Ramos (cell line): ENCODE measurements at regions not wholly inside any gene's neighbourhood (a gene's known extent, or its start where the extent isn't known, plus 50 kb on each side); places are given as distances from the start of the nearest gene placed in this dataset.

ENCODE experiments used
- in situ Hi-C: fragments of 300-500 bp; cut with MboI; formaldehyde crosslinking; loops from one replicate; pipeline ENCODE4 v1.14.3; 2022; ENCODE audit warnings: low sequenced_read_pairs; ENCODE audit not compliant: unreplicated experiment

DNA sequence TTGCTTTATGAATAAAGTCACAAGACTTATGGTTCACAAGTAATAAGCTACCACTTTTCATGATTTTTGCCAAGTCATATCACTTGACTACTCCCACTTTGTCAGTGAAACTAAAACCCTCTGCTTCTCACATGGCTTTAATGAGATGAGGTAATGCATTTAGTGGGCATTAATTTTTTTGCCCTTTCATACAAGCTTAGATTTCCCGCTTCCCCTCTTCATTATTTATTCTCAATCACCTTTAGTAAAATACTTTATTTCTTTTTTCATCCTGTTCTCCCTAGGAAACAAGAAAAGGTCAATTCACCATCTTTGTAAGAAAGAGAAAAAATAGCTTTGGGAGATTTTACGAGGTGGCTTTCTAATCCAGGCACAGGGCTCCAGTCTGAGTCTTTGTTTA lies 109.6 kb upstream of the STARD3NL start:
- in situ Hi-C loops: no loop called here

- in situ Hi-C loops: no loop called here
Observed at GRCh38 chr7:38069052-38069451, 109.0 kb upstream of the STARD3NL start.

DNA sequence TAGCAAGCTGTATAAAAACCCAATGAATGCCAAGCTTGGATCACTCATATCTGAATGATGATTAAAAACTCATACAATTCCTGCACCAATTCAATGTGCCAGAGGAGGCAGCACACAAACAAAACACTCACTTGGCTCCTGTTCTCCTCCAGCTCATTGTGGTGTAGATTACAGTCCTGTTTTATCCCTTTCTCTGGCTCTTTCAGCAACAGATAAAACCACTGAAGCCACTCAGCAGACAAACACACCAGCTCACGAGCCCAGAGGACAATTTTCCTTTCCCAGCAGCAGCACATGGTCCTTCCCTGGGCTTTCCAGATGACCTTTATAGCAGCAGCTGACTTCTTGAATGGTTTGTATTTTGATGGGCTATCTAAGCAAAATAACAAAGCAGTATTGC lies 107.3 kb upstream of the STARD3NL start:
- in situ Hi-C loops: no loop called here

DNA sequence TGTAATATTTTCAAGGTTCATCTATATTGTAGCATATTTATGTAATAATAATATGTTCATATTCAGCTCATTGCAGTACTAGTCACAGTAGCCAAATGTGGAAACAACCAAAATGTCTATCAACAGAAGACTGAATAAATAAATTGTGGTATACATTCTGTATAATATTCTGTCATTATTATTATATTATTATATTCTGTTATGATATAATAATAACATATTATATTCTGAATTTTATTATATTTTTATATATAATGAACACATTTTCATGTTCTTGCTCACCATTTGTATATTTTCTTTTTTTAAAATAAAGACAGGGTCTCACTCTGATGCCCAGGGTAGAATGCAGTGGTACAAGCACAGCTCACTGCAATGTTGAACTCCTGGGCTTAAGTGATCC lies 91.2 kb upstream of the STARD3NL start:
- in situ Hi-C loops: no loop called here

DNA sequence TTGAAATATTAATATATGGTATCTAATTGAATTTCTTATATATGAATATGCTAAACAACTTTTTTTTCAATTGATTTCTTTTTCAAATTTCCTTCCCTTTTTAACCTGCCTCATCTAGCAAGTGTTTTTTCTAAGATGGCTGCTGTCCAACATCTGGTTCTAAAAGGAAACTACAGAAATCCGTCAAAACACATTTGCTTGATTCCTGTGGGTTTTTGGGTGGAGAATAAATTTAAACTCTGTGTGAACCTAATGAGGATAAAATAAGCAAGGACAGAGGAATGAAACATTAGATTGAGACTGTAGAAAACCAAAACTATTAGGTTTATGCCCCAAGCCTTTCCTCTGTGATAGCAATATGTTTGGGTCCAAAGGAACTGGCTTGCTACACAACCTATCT lies 75.5 kb upstream of the STARD3NL start:
- in situ Hi-C loops: loop anchor here (25.0 kb wide), 1 partner anchor 235 kb away; no protein-coding TSS in a partner anchor

- in situ Hi-C loops: loop anchor here (5.0 to 25.0 kb wide), 2 partner anchors 116 to 231 kb away; no protein-coding TSS in a partner anchor
Observed at GRCh38 chr7:38105874-38106483, 72.1 kb upstream of the STARD3NL start.

- in situ Hi-C loops: loop anchor here (5.0 to 25.0 kb wide), 2 partner anchors 115 to 230 kb away; no protein-coding TSS in a partner anchor
Observed at GRCh38 chr7:38107486-38107893, 70.6 kb upstream of the STARD3NL start.

GRCh38 chr7:38112075-38112474 lies 66.0 kb upstream of the STARD3NL start:
- in situ Hi-C loops: loop anchor here (25.0 kb wide), 1 partner anchor 225 kb away; no protein-coding TSS in a partner anchor

GRCh38 chr7:38120076-38120475 lies 58.0 kb upstream of the STARD3NL start:
- in situ Hi-C loops: loop anchor here (25.0 kb wide), 1 partner anchor 217 kb away; no protein-coding TSS in a partner anchor

DNA sequence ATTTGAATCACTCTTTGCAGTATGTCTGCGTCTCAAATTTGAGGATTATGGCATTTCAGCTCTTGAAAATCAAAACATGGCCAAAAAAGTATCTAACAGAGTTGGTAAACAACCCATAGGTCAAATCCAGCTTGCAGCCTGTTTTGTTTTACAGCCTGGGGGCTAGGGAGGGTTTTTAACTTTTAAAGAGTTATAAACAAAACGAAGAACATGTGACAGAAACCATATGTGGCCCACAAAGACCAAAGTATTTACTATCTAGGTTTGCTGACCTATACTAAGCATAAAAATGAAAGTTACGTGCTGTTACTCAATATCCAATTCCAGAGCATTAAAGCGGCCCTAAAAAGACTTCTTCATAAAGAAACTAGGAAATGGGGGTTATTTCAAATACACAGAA lies 55.5 kb upstream of the STARD3NL start:
- in situ Hi-C loops: loop anchor here (25.0 kb wide), 1 partner anchor 215 kb away; no protein-coding TSS in a partner anchor

- in situ Hi-C loops: loop anchor here (25.0 kb wide), 1 partner anchor 214 kb away; no protein-coding TSS in a partner anchor
Observed at GRCh38 chr7:38123494-38123893, 54.6 kb upstream of the STARD3NL start.

- in situ Hi-C loops: no loop called here
Observed at GRCh38 chr7:38127216-38128207, 50.5 kb upstream of the STARD3NL start.
